Stimulated activated memory B cell treated with anti-CD40 and anti-IgM and Interleukin-4, amounts not matched to agents 10 μg/mL and 1 μg/mL and 100 μg/mL, for 72 hours (primary cell): ENCODE measurements at regions not wholly inside any gene's neighbourhood (a gene's known extent, or its start where the extent isn't known, plus 50 kb on each side); places are given as distances from the start of the nearest gene placed in this dataset.
"Not testable (repeated sequence)": the region's sequence is repeated elsewhere in the genome, so short reads cannot be mapped to it uniquely, and the experiment has no call there.

ENCODE experiments used
- ATAC-seq: fragments of 150-1000 bp; cut with Tn5 transposase; 2 replicates; pipeline ENCODE4 v1.10.0; 2021
- H3K27ac Mint-ChIP-seq: one replicate; pipeline ENCODE4 v1.8.0; 2022; ENCODE audit warnings: mild to moderate bottlenecking, mixed read lengths
- H3K27me3 Mint-ChIP-seq: one replicate; pipeline ENCODE4 v1.8.0; 2022; ENCODE audit warnings: mixed read lengths
- H3K36me3 Mint-ChIP-seq: one replicate; pipeline ENCODE4 v1.8.0; 2022; ENCODE audit warnings: mixed read lengths
- H3K4me1 Mint-ChIP-seq: one replicate; pipeline ENCODE4 v1.8.0; 2022; ENCODE audit warnings: mixed read lengths
- H3K4me3 Mint-ChIP-seq: one replicate; pipeline ENCODE4 v1.8.0; 2022; ENCODE audit warnings: mild to moderate bottlenecking, moderate library complexity, mixed read lengths
- H3K9me3 Mint-ChIP-seq: one replicate; pipeline ENCODE4 v1.8.0; 2022; ENCODE audit warnings: mixed read lengths

DNA sequence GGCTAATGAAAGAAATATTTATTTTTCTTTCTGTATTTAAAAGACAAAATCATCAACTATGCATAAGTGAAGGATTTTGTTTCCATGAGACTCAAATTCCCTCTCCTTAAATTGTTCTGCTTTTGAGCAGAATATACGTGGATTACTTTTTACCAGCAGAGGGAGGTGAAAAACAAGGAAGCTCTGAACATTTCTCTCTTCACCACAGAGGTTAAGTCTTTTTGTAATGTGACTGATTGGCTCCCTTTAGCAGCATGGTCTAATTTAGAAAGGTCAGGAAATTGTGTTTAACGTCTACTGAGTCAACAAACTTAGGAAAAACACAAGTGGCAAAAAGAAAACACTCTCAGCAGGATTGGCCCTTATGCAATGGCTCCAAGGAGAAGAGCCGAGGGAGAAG lies 55.1 kb upstream of the F9 start:
- H3K36me3 Mint-ChIP-seq = no peaks in the 10 kb centered on the region
- no peaks in the 10 kb centered on the region for H3K9me3 Mint-ChIP-seq
- H3K4me3 Mint-ChIP-seq = no peak overlapping the region

DNA sequence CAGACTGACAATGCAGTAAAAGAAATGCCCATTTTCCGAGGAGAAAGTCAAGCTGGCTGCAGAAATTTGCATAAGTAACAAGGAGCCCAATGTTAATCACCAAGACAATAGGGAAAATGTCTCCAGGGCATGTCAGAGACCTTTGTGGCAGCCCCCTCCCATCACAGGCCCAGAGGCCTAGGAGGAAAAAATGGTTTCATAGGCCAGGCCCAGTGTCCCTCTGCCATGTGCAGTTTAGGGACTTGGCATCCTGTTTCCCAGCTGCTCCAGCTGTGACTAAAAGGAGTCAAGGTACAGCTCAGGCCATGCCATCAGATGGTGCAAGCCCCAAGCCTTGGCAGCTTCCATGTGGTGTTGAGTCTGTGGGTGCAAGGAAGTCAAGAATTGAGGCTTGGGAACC lies 68.6 kb upstream of the F9 start:
- H3K27ac Mint-ChIP-seq, H3K4me1 Mint-ChIP-seq, H3K4me3 Mint-ChIP-seq, H3K9me3 Mint-ChIP-seq, ATAC-seq, H3K27me3 Mint-ChIP-seq, H3K36me3 Mint-ChIP-seq: not testable (repeated sequence)

More for the DNA sequence above, 55.1 kb upstream of the F9 start:
- no peak for ATAC-seq
- Mint-ChIP-seq H3K27ac (no peak overlapping the region), H3K4me1 (no peaks in the 10 kb centered on the region), H3K27me3 (no peaks in the 10 kb centered on the region)

DNA sequence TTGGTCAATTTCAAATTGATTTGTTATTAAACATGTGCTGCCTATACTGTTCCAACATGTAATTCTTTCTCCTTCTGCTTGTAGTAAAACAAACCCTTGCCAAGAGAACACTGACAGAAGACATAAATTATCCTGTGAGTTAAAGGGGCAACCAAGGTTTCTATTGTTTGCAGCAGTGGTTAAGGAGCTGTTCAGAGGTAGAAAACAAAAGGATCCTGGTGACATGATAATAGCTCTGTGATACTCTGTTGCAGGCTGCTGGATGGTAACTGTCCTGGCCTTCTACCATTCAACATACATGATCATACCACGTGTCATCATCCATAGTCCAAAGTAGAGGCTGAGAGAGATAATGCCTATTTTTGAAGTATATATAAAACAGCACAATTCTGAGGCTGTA lies 75.8 kb upstream of the F9 start:
- Mint-ChIP-seq H3K27me3 (no peaks in the 10 kb centered on the region), H3K36me3 (no peaks in the 10 kb centered on the region), H3K9me3 (no peaks in the 10 kb centered on the region), H3K4me1 (no peaks in the 10 kb centered on the region), H3K27ac (no peak overlapping the region), H3K4me3 (no peak overlapping the region)
- no peak for ATAC-seq

DNA sequence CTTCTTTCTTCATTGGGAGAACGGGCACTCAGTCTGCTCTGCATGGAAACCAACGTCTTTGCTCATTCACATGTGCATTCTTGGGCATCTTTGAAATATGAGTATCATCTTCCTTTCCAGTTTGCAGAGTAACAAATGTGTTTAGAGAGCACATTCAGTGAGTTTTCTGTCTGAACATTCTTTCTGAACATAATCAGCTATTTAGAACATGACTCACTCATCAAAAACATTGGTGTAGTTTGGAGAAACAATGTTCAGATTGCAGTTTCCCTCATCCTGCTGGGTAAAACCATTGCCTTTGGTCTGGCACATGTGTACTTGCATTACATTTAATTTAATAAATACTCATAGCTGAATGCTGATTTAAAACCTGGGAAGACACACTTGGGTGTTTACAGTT lies 81.5 kb upstream of the F9 start:
- peaks cover 5% of the 10 kb centered on the region for H3K9me3 Mint-ChIP-seq
- no peak for ATAC-seq
- H3K4me1 Mint-ChIP-seq = no peaks in the 10 kb centered on the region

DNA sequence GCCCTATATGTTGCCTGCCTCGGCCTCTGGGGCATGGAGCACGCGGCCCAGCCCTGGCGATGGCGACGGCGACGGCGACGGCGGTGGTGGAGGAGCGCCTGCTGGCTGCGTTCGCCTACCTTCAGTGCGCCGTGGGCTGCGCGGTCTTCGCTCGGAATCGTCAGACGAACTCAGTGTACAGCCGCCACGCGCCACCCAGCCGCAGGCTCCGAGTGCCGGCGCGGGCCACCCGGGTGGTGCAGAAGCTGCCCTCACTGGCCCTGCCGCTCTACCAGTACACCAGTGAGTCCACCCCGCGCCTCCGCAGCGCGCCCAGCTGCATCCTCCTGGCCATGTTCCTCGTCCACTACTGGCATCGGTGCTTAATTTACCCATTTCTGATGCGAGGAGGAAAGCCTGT lies 83.7 kb upstream of the F9 start:
- Mint-ChIP-seq H3K4me1 (no peaks in the 10 kb centered on the region), H3K36me3 (no peaks in the 10 kb centered on the region), H3K27ac (no peak overlapping the region), H3K27me3 (no peaks in the 10 kb centered on the region), H3K9me3 (peaks cover 5% of the 10 kb centered on the region), H3K4me3 (no peak overlapping the region)
- ATAC-seq = no peak

More for the DNA sequence above, 81.5 kb upstream of the F9 start:
- Mint-ChIP-seq H3K36me3 (no peaks in the 10 kb centered on the region), H3K27ac (no peak overlapping the region), H3K27me3 (no peaks in the 10 kb centered on the region), H3K4me3 (no peak overlapping the region)

DNA sequence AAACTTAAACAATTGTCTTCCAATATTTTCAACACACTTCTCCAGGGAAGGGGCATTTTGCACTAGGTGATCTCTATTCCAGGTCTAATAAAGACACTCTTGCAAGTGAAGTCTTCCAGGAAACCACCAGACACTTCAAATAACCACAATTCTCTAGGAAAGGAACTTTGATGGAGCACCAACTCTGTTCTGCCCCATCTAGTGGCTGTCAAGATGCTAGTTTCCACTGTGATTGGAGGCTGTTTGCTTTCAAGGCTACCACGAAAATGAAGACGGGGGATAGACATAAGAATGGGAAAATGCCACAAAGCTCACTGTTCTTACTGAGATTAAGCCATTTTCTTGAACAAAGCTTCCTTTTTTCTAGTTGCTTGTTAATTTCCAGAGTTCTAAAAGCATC lies 100.6 kb upstream of the F9 start:
- no peaks in the 10 kb centered on the region for H3K4me1 Mint-ChIP-seq
- no peak overlapping the region for H3K27ac Mint-ChIP-seq
- no peak for ATAC-seq
- no peaks in the 10 kb centered on the region for H3K36me3 Mint-ChIP-seq
- H3K27me3 Mint-ChIP-seq = peaks cover 7% of the 10 kb centered on the region
- no peak overlapping the region for H3K4me3 Mint-ChIP-seq
- H3K9me3 Mint-ChIP-seq = no peaks in the 10 kb centered on the region

DNA sequence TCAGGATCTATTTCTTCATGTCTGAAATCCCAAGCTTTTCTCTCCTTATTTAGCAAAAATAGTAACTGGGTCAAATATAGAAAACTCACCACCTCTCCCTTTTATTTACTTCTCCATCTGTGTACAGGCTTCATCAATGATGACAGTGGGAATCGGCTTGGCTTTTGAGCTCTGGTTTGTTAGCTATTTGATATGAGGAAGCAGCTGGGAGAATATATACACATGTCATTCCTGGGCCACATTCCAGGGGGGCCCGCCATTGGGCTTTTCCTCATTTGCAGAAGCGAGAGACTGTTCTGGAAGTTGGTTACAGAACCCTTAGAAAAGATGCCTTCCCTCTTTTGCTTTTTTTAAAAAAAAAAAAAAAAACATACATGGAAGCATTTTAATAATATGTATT lies 107.4 kb upstream of the F9 start:
- no peak for ATAC-seq

DNA sequence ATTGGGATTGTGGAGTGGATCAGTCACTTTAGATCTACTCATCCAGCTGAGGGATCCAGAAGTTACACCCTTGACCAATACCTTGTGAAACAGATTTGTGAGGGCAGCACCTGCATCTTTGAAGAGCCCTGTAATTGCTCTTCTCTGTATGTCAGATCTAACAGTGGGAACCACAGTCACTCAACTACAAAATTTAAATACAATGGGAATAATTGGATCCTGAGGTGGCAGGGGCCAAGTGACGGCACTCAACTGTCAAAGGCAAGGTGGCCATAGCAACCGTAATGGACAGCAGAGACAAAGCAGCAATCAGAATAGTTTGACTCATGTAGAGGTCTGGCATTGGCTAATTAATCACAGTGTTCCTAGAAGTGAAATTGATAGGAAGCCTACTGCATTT lies 132.3 kb upstream of the F9 start:
- H3K9me3 Mint-ChIP-seq, ATAC-seq, H3K27me3 Mint-ChIP-seq, H3K27ac Mint-ChIP-seq, H3K4me1 Mint-ChIP-seq, H3K36me3 Mint-ChIP-seq, H3K4me3 Mint-ChIP-seq: not testable (repeated sequence)

More for the DNA sequence above, 107.4 kb upstream of the F9 start:
- H3K27ac Mint-ChIP-seq = no peak overlapping the region
- H3K9me3 Mint-ChIP-seq = no peaks in the 10 kb centered on the region
- H3K4me1 Mint-ChIP-seq = no peaks in the 10 kb centered on the region
- no peaks in the 10 kb centered on the region for H3K36me3 Mint-ChIP-seq
- no peaks in the 10 kb centered on the region for H3K27me3 Mint-ChIP-seq
- H3K4me3 Mint-ChIP-seq = no peak overlapping the region

DNA sequence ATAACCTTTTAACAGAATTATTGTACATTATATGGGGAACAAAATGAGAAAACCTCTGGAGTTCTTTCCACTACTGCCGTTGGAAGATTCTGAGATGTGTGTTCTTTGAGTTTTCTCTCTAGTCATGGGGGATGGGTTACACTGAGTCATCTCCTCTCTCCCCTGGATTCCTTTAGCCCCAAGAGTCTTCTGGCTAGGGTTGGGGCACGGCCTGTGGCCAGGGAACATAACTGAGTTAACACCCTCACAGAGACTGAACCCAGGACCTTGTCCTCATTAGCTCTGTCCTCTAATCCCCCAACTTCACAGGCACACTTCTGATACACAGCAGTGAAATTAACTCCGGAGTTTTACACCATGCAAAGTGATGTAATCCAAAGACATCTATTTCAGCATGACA lies 142.3 kb upstream of the F9 start:
- no peak for ATAC-seq
- H3K27ac Mint-ChIP-seq = no peak overlapping the region

DNA sequence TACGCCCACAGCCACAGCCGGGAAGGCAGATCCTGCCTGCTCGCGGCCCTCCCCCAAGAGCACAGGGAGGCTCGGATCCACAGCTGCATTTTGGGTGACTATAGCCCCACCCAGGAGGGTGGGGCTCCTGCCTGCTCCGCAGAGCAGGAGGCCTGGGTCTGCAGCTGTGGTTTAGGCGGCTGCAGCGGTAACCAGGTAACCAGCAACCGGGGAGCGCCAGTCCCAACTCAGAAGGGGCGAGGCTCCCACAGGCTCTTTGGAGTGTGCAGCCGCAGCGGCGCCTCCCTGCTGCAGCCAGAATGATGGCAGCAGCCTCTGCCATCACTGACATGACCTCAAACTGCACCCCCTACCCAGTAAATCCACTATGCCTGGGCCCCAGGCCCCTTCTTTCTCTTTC lies 148.0 kb upstream of the F9 start:
- H3K4me3 Mint-ChIP-seq = no peak overlapping the region
- ATAC-seq = no peak
- no peak overlapping the region for H3K27ac Mint-ChIP-seq
- H3K9me3 Mint-ChIP-seq = peaks cover 3% of the 10 kb centered on the region
- H3K27me3 Mint-ChIP-seq = no peaks in the 10 kb centered on the region
- H3K4me1 Mint-ChIP-seq = no peaks in the 10 kb centered on the region
- H3K36me3 Mint-ChIP-seq = no peaks in the 10 kb centered on the region

More for the DNA sequence above, 142.3 kb upstream of the F9 start:
- Mint-ChIP-seq H3K4me3 (no peak overlapping the region), H3K4me1 (no peaks in the 10 kb centered on the region), H3K36me3 (no peaks in the 10 kb centered on the region), H3K27me3 (no peaks in the 10 kb centered on the region), H3K9me3 (no peaks in the 10 kb centered on the region)

DNA sequence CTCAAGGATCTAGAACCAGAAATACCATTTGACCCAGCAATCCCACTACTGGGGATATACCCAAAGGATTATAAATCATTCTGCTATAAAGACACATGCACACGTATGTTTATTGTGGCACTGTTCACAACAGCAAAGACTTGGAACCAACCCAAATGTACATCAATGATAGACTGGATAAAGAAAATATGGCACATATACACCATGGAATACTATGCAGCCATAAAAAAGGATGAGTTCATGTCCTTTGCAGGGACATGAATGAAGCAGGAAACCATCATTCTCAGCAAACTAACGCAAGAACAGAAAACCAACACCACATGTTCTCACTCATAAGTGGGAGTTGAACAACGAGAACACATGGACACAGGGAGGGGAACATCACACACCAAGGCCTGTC lies 154.0 kb upstream of the F9 start:
- H3K4me3 Mint-ChIP-seq, ATAC-seq, H3K4me1 Mint-ChIP-seq, H3K9me3 Mint-ChIP-seq, H3K27ac Mint-ChIP-seq, H3K36me3 Mint-ChIP-seq, H3K27me3 Mint-ChIP-seq: not testable (repeated sequence)

DNA sequence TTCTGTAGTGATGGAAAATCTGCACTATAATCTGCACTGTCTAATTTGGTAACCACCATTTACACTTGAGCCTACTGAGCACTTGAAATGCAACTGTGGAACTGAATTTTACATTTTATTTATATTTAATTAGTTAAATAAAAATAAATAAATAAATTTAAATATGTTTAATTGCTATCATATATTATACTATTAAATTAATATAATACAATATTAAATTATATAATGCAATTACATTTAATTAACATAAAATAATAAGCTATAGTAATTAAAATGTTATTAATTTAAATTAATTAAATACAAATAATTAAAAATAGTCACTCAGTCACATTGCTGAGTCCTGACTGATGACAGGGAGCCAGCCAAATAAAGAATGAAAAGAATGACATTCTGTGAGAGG lies 170.2 kb upstream of the F9 start:
- H3K27me3 Mint-ChIP-seq = no peaks in the 10 kb centered on the region
- no peaks in the 10 kb centered on the region for H3K9me3 Mint-ChIP-seq
- H3K36me3 Mint-ChIP-seq = no peaks in the 10 kb centered on the region
- no peaks in the 10 kb centered on the region for H3K4me1 Mint-ChIP-seq
- H3K4me3 Mint-ChIP-seq = no peak overlapping the region
- H3K27ac Mint-ChIP-seq = no peak overlapping the region
- ATAC-seq = no peak

DNA sequence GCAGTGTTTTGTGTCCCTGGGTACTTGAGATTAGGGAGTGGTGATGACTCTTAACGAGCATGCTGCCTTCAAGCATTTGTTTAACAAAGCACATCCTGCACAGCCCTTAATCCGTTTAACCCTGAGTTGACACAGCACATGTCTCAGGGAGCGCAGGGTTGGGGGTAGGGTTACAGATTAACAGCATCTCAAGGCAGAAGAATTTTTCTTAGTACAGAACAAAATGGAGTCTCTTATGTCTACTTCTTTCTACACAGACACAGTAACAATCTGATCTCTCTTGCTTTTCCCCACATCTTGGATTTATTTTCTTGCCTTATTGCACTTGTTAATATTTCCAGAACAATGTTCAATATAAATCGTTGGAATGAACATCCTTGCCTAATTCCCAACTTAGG lies 187.9 kb upstream of the F9 start:
- not testable (repeated sequence) for H3K9me3 Mint-ChIP-seq, H3K27me3 Mint-ChIP-seq, H3K4me3 Mint-ChIP-seq, ATAC-seq, H3K36me3 Mint-ChIP-seq, H3K4me1 Mint-ChIP-seq, H3K27ac Mint-ChIP-seq

DNA sequence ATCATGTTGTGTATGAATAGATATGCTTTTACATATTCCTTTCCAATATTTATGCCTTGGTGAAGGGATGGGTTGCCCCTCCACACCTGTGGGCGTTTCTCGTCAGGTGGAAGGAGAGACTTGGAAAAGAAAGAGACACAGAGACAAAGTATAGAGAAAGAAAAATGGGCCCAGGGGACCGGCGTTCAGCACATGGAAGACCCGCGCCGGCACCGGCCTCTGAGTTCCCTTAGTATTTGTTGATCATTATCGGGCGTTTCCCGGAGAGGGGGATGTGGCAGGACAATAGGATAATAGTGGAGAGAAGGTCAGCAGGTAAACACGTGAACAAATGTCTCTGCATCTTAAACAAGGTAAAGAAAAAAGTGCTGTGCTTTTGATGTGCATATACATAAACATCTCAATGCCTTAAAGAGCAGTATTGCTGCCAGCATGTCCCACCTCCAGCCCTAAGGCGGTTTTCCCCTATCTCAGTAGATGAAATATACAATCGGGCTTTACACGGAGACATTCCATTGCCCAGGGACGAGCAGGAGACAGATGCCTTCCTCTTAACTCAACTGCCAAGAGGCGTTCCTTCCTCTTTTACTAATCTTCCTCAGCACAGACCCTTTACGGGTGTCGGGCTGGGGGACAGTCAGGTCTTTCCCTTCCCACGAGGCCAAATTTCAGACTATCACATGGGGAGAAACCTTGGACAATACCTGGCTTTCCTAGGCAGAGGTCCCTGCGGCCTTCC lies 188.5 kb upstream of the F9 start:
- not testable (repeated sequence) for H3K9me3 Mint-ChIP-seq, H3K36me3 Mint-ChIP-seq, H3K4me3 Mint-ChIP-seq, H3K27me3 Mint-ChIP-seq, H3K27ac Mint-ChIP-seq, ATAC-seq, H3K4me1 Mint-ChIP-seq

DNA sequence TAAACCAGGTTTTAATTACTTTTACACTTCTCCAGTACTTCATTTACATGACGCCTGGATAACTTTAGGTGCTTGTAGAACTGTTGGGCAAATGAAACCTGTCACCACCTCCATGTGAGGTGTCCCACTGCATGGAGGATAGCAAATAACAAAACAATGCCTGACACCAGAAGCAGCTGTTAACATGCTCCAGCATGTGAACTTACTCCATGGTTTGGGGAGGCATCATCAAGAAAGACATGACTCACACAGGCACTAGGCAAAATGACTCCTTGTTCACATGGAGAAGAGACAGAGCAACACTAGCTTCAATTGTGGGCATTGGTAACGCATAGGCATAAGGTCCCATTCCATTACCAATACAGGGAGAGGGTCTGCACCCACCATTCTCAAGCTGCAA lies 198.1 kb upstream of the F9 start:
- no peak for ATAC-seq
- peaks cover 4% of the 10 kb centered on the region for H3K9me3 Mint-ChIP-seq
- no peaks in the 10 kb centered on the region for H3K4me1 Mint-ChIP-seq
- H3K4me3 Mint-ChIP-seq = no peak overlapping the region
- H3K27me3 Mint-ChIP-seq = no peaks in the 10 kb centered on the region
- H3K27ac Mint-ChIP-seq = no peak overlapping the region
- no peaks in the 10 kb centered on the region for H3K36me3 Mint-ChIP-seq

DNA sequence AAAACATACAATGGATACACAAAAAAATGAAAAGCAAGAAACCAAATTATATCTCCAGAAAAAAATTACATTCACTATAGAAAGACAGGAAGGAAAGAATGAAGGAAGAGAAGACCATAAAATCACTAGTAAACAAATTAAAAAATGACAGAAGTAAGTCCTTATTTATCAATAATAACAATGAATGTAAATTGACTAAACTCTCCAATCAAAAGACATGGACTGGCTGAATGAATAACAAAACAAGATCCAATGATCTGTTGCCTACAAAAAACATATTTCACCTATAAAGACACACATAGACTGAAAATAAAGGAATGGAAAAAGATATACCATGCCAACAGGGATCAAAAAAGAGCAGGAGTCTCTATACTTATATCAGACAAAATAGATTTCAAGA lies 203.2 kb upstream of the F9 start:
- Mint-ChIP-seq H3K36me3 (no peaks in the 10 kb centered on the region), H3K27me3 (no peaks in the 10 kb centered on the region), H3K9me3 (peaks cover 11% of the 10 kb centered on the region), H3K4me1 (no peaks in the 10 kb centered on the region), H3K27ac (no peak overlapping the region), H3K4me3 (no peak overlapping the region)
- no peak for ATAC-seq

DNA sequence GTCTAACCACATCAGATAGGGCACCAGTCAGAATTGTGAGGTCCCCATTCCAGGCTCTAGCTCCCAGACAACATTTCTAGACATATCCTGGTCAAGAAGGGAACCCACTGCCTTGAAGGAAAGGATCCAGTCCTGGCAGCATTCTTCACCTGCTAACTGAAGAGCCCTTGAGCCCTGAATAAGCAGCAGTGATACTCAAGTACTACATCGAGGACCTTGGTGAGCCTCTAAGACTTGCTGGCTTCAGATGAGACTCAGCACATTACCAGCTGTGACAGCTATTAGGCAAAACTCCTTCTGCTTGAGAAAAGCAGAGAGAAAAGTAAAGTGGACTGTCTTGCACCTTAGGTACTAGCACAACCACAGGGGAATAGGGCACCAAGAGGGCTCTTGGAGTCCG lies 205.8 kb upstream of the F9 start:
- ATAC-seq = no peak
- Mint-ChIP-seq H3K4me3 (no peak overlapping the region), H3K9me3 (peaks cover 7% of the 10 kb centered on the region), H3K27ac (no peak overlapping the region), H3K4me1 (no peaks in the 10 kb centered on the region), H3K27me3 (no peaks in the 10 kb centered on the region), H3K36me3 (no peaks in the 10 kb centered on the region)
